ENCODE measurements at regions not wholly inside any gene's neighbourhood (a gene's known extent, or its start where the extent isn't known, plus 50 kb on each side); places are given as distances from the start of the nearest gene placed in this dataset.

DNA sequence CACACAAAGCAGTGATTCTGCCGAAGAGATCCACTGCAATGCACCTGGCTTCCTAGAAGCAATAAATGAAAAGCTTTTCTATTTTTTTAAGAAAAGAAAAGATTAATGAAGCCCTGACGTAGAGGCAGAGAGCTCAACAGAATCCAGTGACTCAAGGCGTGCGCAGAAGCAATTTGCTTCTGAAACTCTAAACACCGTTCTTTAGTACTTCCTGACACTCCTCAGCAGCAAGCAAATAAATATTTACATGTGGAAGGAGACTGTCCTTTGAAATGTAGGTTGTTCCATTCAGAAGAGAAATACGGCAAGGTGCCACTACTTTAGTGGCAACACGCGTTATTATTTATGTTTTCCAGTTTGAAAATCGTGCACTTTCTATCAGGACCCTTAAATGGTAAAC, 126.2 kb upstream of the ZNF516 start:
- Histone ChIP-seq H3K9me2 (replicated peaks; ENCODE audit: low read length) (no peaks in the 10 kb centered on the region), H3K9ac (ENCODE audit: low read length) (no peak overlapping the region), H3K36me3 (ENCODE audit: low read depth, low read length) (no peaks in the 10 kb centered on the region), H4K20me1 (ENCODE audit: low read length) (no peaks in the 10 kb centered on the region), H2AFZ (ENCODE audit: low read length) (no peak overlapping the region), H3F3A (ENCODE audit: low read length, unreplicated experiment) (no peaks in the 10 kb centered on the region), H3K27ac (ENCODE audit: low read length) (no peak overlapping the region), H3K4me2 (ENCODE audit: low read length) (peak overlapping the region; percentile 21; the same call in 1 of the 2 replicates), H3K79me2 (ENCODE audit: low read length) (no peaks in the 10 kb centered on the region), H3K4me3 (ENCODE audit: low read length) (no peak overlapping the region), H3K27me3 (ENCODE audit: low read length) (peaks cover 86% of the 10 kb centered on the region), H3K9me3 (ENCODE audit: low read length) (no peaks in the 10 kb centered on the region), H3K4me1 (ENCODE audit: insufficient read depth, low read length) (no peaks in the 10 kb centered on the region)
- CTCF ChIA-PET, result no interaction called here
- ATAC-seq (no peak), DNase-seq (no peak)
- POLR2A ChIA-PET (ENCODE audit: unreplicated experiment), result interaction anchor here (0.6 kb wide), 1 partner anchor 134 kb away, joined by 6 read pairs; no protein-coding TSS in a partner anchor
- TF ChIP-seq EZH2 (IDR thresholded peaks at IDR 0.05; ENCODE audit: low read length, unreplicated experiment), result no peak
- TF ChIP-seq EZH2phosphoT487 (IDR thresholded peaks at IDR 0.05; ENCODE audit: borderline replicate concordance, low read length), result no peak
- no peak for TF ChIP-seq CTCF (conservative IDR thresholded peaks at IDR 0.05; ENCODE audit: low read depth, low read length)
- no TSS peak for BruUV-seq (replicated peaks)
- intact Hi-C loops (cut with micrococcal nuclease), result no loop called here

DNA sequence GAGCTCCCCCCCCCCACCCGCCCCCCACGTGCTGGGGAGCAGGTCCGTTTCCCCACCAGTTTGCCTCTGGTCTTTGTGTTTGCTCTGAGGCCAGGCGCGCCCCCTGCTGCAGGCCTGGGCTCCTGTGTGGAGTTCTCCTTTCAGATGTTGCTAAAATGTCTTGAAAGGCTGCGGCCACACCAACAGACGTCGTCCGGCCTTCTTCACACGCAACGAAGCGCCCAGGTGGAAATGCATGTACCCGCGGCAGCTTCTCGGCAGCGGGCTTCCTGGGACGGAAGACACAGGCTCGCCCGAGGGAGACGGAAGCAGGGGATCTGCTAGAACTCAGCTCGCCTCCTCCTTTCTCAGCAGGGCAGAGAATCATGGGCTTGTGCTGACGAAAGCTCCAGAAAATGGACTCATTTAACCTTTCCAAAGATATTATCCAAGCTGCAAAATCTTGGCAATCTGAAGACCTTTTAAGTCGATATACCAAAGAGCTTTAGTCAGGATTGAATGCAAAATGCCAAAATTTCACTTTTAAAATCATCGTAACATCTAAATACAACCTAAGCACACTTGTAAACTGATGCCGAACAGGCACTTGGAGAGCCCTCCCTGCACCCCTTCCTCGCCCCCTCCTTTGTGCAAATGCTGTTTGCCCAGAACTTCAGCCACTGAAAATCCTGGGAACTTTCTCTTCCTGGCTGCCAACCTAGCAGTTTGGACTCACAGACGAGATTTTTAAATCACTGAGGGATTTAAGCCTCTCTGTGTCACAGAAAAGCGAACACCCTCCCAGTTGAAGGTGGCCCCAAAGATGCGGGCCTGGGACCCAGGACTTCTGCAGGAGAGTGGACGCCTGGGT, 125.5 kb upstream of the ZNF516 start:
- Histone ChIP-seq H3K4me2 (ENCODE audit: low read length) (no peak overlapping the region), H3K79me2 (ENCODE audit: low read length) (no peaks in the 10 kb centered on the region), H4K20me1 (ENCODE audit: low read length) (no peaks in the 10 kb centered on the region), H3K27me3 (ENCODE audit: low read length) (peaks cover 91% of the 10 kb centered on the region), H3K9me2 (replicated peaks; ENCODE audit: low read length) (no peaks in the 10 kb centered on the region), H3K27ac (ENCODE audit: low read length) (no peak overlapping the region), H3K4me3 (ENCODE audit: low read length) (no peak overlapping the region), H2AFZ (ENCODE audit: low read length) (no peak overlapping the region), H3F3A (ENCODE audit: low read length, unreplicated experiment) (no peaks in the 10 kb centered on the region), H3K36me3 (ENCODE audit: low read depth, low read length) (no peaks in the 10 kb centered on the region), H3K9me3 (ENCODE audit: low read length) (no peaks in the 10 kb centered on the region), H3K9ac (ENCODE audit: low read length) (no peak overlapping the region), H3K4me1 (ENCODE audit: insufficient read depth, low read length) (no peaks in the 10 kb centered on the region)
- POLR2A ChIA-PET (ENCODE audit: unreplicated experiment), result no interaction called here
- no peak for DNase-seq
- no peak for ATAC-seq
- no TSS peak for BruUV-seq (replicated peaks)
- CTCF ChIA-PET, result no interaction called here
- TF ChIP-seq CTCF (conservative IDR thresholded peaks at IDR 0.05; ENCODE audit: low read depth, low read length), result no peak
- no peak for TF ChIP-seq EZH2phosphoT487 (IDR thresholded peaks at IDR 0.05; ENCODE audit: borderline replicate concordance, low read length)
- no peak for TF ChIP-seq EZH2 (IDR thresholded peaks at IDR 0.05; ENCODE audit: low read length, unreplicated experiment)
- intact Hi-C loops (cut with micrococcal nuclease), result no loop called here

- POLR2A ChIA-PET (ENCODE audit: unreplicated experiment), result no interaction called here
- intact Hi-C loops (cut with micrococcal nuclease), result no loop called here
- Histone ChIP-seq H3F3A (ENCODE audit: low read length, unreplicated experiment) (no peaks in the 10 kb centered on the region), H4K20me1 (ENCODE audit: low read length) (no peaks in the 10 kb centered on the region), H3K4me3 (ENCODE audit: low read length) (no peak overlapping the region), H2AFZ (ENCODE audit: low read length) (no peak overlapping the region), H3K9ac (ENCODE audit: low read length) (no peak overlapping the region), H3K27me3 (ENCODE audit: low read length) (peaks cover 94% of the 10 kb centered on the region), H3K4me1 (ENCODE audit: insufficient read depth, low read length) (no peaks in the 10 kb centered on the region), H3K4me2 (ENCODE audit: low read length) (no peak overlapping the region), H3K9me2 (replicated peaks; ENCODE audit: low read length) (no peaks in the 10 kb centered on the region), H3K9me3 (ENCODE audit: low read length) (no peaks in the 10 kb centered on the region), H3K36me3 (ENCODE audit: low read depth, low read length) (no peaks in the 10 kb centered on the region), H3K79me2 (ENCODE audit: low read length) (no peaks in the 10 kb centered on the region), H3K27ac (ENCODE audit: low read length) (no peak overlapping the region)
- no TSS peak for BruUV-seq (replicated peaks)
- CTCF ChIA-PET, result no interaction called here
- DNase-seq, result no peak
- no peak for ATAC-seq
- TF ChIP-seq CTCF (conservative IDR thresholded peaks at IDR 0.05; ENCODE audit: low read depth, low read length) (no peak), EZH2 (IDR thresholded peaks at IDR 0.05; ENCODE audit: low read length, unreplicated experiment) (no peak), EZH2phosphoT487 (IDR thresholded peaks at IDR 0.05; ENCODE audit: borderline replicate concordance, low read length) (no peak)
Observed at GRCh38 chr18:76619621-76620315, 124.7 kb upstream of the ZNF516 start.
